PFSK-1 (cell line): ENCODE measurements at regions not wholly inside any gene's neighbourhood (a gene's known extent, or its start where the extent isn't known, plus 50 kb on each side); places are given as distances from the start of the nearest gene placed in this dataset.

ENCODE experiments used
- FOXP2 ChIP-seq: optimal IDR thresholded peaks from 2 replicates; pipeline ENCODE3; 2011; ENCODE audit warnings: borderline replicate concordance, control low read depth, inconsistent platforms; ENCODE audit not compliant: insufficient read depth; ENCODE audit errors: extremely low read length, extremely low read depth
- POLR2AphosphoS5 ChIP-seq: IDR thresholded peaks from 2 replicates; pipeline ENCODE4 v1.6.1; 2012; ENCODE audit warnings: low read depth, mild to moderate bottlenecking, control low read depth, low read length, moderate library complexity
- SIN3A ChIP-seq: IDR thresholded peaks from 2 replicates; pipeline ENCODE4 v1.6.1; 2012; ENCODE audit warnings: mild to moderate bottlenecking, low read length, moderate library complexity, borderline replicate concordance; ENCODE audit not compliant: insufficient read depth
- TAF1 ChIP-seq: IDR thresholded peaks from 2 replicates; pipeline ENCODE4 v1.6.1; 2012; ENCODE audit warnings: low read length, control low read depth, borderline replicate concordance; ENCODE audit not compliant: insufficient read depth
- TF ChIP-seq, protein P1 (sequence below), 2 experiments: IDR thresholded peaks; 2 replicates each; pipeline versions ENCODE4 v1.6.1 to v1.8.0; 2011 to 2012; ENCODE audit warnings: low read depth in 2 of 2, low read length in 2 of 2, control low read depth in 1 of 2, inconsistent platforms in 1 of 2, mild to moderate bottlenecking in 1 of 2, moderate library complexity in 1 of 2; ENCODE audit not compliant: insufficient read depth in 1 of 2

DNA sequence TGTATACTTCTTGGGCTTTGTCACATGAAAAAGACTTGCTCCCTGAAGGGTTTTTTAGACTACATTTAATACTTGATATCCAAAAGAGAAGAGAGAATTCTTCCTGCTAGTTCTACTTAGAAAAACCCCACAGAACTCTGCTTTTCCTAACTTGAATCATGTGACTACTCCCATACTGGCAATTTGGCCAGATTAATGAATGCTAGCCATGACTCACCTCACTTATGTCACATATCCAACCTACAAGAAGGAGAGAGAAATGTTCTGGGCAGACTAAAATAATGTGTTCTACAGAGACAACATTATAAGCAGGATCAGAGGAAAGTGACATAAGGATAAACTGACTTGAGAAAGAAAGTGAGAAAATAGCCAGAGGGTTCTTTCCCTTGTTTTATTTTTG is 249.3 kb upstream of the GULP1 start:
- TF ChIP-seq TAF1 (no peak), POLR2AphosphoS5 (no peak), FOXP2 (no peak), SIN3A (no peak)
- TF ChIP-seq, protein P1, sequence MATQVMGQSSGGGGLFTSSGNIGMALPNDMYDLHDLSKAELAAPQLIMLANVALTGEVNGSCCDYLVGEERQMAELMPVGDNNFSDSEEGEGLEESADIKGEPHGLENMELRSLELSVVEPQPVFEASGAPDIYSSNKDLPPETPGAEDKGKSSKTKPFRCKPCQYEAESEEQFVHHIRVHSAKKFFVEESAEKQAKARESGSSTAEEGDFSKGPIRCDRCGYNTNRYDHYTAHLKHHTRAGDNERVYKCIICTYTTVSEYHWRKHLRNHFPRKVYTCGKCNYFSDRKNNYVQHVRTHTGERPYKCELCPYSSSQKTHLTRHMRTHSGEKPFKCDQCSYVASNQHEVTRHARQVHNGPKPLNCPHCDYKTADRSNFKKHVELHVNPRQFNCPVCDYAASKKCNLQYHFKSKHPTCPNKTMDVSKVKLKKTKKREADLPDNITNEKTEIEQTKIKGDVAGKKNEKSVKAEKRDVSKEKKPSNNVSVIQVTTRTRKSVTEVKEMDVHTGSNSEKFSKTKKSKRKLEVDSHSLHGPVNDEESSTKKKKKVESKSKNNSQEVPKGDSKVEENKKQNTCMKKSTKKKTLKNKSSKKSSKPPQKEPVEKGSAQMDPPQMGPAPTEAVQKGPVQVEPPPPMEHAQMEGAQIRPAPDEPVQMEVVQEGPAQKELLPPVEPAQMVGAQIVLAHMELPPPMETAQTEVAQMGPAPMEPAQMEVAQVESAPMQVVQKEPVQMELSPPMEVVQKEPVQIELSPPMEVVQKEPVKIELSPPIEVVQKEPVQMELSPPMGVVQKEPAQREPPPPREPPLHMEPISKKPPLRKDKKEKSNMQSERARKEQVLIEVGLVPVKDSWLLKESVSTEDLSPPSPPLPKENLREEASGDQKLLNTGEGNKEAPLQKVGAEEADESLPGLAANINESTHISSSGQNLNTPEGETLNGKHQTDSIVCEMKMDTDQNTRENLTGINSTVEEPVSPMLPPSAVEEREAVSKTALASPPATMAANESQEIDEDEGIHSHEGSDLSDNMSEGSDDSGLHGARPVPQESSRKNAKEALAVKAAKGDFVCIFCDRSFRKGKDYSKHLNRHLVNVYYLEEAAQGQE (IDR thresholded peaks at IDR 0.05; ENCODE audit: insufficient read depth in 1 of 2, low read depth in 2 of 2, low read length in 2 of 2), result no peak

DNA sequence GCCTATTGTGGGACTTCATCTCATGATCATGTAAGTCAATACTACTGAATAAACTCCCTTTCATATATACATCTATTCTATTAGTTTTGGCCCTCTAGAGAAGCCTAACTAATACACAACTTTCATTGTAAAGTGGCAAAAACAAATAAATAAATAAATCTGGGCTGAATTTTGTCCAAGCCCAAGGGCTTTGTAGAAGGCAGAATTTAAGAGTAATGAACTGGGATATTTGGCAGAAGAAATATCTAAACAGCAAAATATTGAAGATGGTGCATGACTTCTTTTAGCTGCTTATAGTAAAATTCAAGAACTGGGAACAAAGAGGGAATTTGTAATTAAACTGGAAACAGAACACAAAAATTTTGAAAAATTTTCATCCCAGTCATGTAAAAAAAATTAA is 246.7 kb upstream of the GULP1 start:
- no peak for TF ChIP-seq SIN3A
- TF ChIP-seq POLR2AphosphoS5, result no peak
- no peak for TF ChIP-seq TAF1
- TF ChIP-seq FOXP2, result no peak
- TF ChIP-seq, protein P1 (IDR thresholded peaks at IDR 0.05; ENCODE audit: insufficient read depth in 1 of 2, low read depth in 2 of 2, low read length in 2 of 2), result no peak

GRCh38 chr2:188046437-188046836 is 245.2 kb upstream of the GULP1 start:
- no peak for TF ChIP-seq SIN3A
- TF ChIP-seq, protein P1 (IDR thresholded peaks at IDR 0.05; ENCODE audit: insufficient read depth in 1 of 2, low read depth in 2 of 2, low read length in 2 of 2), result no peak

DNA sequence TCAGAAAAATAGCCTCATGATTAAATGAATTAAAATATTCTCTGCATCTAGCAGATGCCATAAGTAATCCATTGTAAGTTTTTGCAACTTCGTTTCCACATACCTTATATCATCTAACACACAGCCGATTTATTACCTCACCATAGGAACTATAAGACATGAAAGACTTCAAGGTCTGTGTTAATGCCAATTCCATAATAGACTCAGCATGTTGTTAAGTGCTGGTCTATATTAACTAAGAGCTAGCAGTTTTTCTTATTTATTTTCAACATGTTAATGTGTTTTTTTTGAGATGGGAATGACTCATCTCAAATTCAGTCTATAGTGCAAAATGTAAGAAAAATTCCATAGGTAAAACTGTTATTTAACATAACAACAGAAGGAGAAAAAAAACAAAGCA is 243.9 kb upstream of the GULP1 start:
- TF ChIP-seq FOXP2, result no peak
- no peak for TF ChIP-seq POLR2AphosphoS5
- TF ChIP-seq, protein P1 (IDR thresholded peaks at IDR 0.05; ENCODE audit: insufficient read depth in 1 of 2, low read depth in 2 of 2, low read length in 2 of 2), result no peak
- no peak for TF ChIP-seq TAF1
- TF ChIP-seq SIN3A, result no peak

DNA sequence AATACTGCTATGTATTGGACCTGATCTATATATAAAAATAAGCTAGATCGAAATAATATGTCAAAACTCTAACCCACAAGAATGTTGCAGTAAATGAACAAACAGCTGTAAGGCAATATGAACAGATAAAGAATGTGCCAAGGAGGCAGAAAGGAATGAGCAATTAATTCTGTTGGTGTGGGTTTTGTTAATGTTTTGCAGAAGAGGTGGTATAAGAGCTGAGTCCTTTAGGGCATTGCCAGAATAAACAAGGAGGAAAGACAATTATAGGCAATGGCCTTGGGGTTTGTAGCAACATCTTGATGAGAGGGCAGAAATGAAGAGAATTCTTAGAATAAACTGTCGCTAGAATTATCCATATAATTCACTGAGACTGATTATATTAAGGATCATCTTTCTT is 240.9 kb upstream of the GULP1 start:
- TF ChIP-seq SIN3A, result no peak
- TF ChIP-seq, protein P1 (IDR thresholded peaks at IDR 0.05; ENCODE audit: insufficient read depth in 1 of 2, low read depth in 2 of 2, low read length in 2 of 2), result no peak
- TF ChIP-seq TAF1, result no peak
- no peak for TF ChIP-seq POLR2AphosphoS5
- TF ChIP-seq FOXP2, result no peak
